Astrocyte (in vitro differentiated cells and primary cell): ENCODE measurements at regions not wholly inside any gene's neighbourhood (a gene's known extent, or its start where the extent isn't known, plus 50 kb on each side); places are given as distances from the start of the nearest gene placed in this dataset.

Experiments
- DNase-seq: peaks from one replicate; pipeline ENCODE4 v3.0.0-alpha.2; 2010; ENCODE audit warnings: low read depth
- FAIRE-seq: peaks from 2 replicates; lab custom pipeline; 2011; peaks lifted over from hg19 to GRCh38; lab: Jason Lieb, UNC
- H2AFZ ChIP-seq: 2 replicates; pipeline ENCODE4 v1.6.0; 2012; ENCODE audit warnings: low read depth, low read length, inconsistent platforms
- H3K27ac ChIP-seq: 2 replicates; pipeline ENCODE4 v1.5.1; 2011; ENCODE audit warnings: low read depth, low read length, inconsistent platforms
- H3K27me3 ChIP-seq: 2 replicates; pipeline ENCODE4 v1.6.0; 2011; ENCODE audit warnings: low read length, inconsistent platforms; ENCODE audit not compliant: insufficient read depth
- H3K36me3 ChIP-seq: 2 replicates; pipeline ENCODE4 v1.5.1; 2011; ENCODE audit warnings: low read length, inconsistent platforms; ENCODE audit not compliant: insufficient read depth
- H3K4me1 ChIP-seq: 2 replicates; pipeline ENCODE4 v1.5.1; 2011; ENCODE audit warnings: low read length, inconsistent platforms; ENCODE audit not compliant: insufficient read depth
- H3K4me2 ChIP-seq: 2 replicates; pipeline ENCODE4 v1.6.0; 2012; ENCODE audit warnings: low read length, inconsistent platforms
- H3K4me3 ChIP-seq: 2 replicates; pipeline ENCODE4 v1.5.1; 2011; ENCODE audit warnings: low read depth, mild to moderate bottlenecking, low read length, inconsistent platforms; ENCODE audit not compliant: insufficient read depth
- H3K79me2 ChIP-seq: 2 replicates; pipeline ENCODE4 v1.6.0; 2012; ENCODE audit warnings: mild to moderate bottlenecking, low read length, inconsistent platforms; ENCODE audit not compliant: insufficient read depth
- H3K9ac ChIP-seq: 2 replicates; pipeline ENCODE4 v1.6.0; 2012; ENCODE audit warnings: mild to moderate bottlenecking, low read length, inconsistent platforms
- H3K9me3 ChIP-seq: 2 replicates; pipeline ENCODE4 v1.5.1; 2012; ENCODE audit warnings: low read depth, mild to moderate bottlenecking, low read length, inconsistent platforms; ENCODE audit not compliant: insufficient read depth
- H4K20me1 ChIP-seq: 2 replicates; pipeline ENCODE4 v1.6.0; 2012; ENCODE audit warnings: low read length, inconsistent platforms; ENCODE audit not compliant: insufficient read depth
- H3K27ac Mint-ChIP-seq: one replicate; pipeline ENCODE4 v1.8.0; 2021; ENCODE audit warnings: mild to moderate bottlenecking, mixed read lengths; ENCODE audit not compliant: unreplicated experiment
- H3K27me3 Mint-ChIP-seq: one replicate; pipeline ENCODE4 v1.8.0; 2021; ENCODE audit warnings: low read depth, mixed read lengths; ENCODE audit not compliant: unreplicated experiment
- H3K36me3 Mint-ChIP-seq: one replicate; pipeline ENCODE4 v1.8.0; 2021; ENCODE audit warnings: low read depth, mixed read lengths; ENCODE audit not compliant: unreplicated experiment
- H3K4me1 Mint-ChIP-seq: one replicate; pipeline ENCODE4 v1.8.0; 2021; ENCODE audit warnings: low read depth, mixed read lengths; ENCODE audit not compliant: unreplicated experiment
- H3K4me3 Mint-ChIP-seq: one replicate; pipeline ENCODE4 v1.8.0; 2021; ENCODE audit warnings: mild to moderate bottlenecking, moderate library complexity, mixed read lengths; ENCODE audit not compliant: unreplicated experiment
- H3K9me3 Mint-ChIP-seq: one replicate; pipeline ENCODE4 v1.8.0; 2021; ENCODE audit warnings: mild to moderate bottlenecking, mixed read lengths; ENCODE audit not compliant: unreplicated experiment
- CTCF ChIP-seq: IDR thresholded peaks from 2 replicates; pipeline ENCODE4 v1.5.1; 2011; ENCODE audit warnings: low read depth, mild to moderate bottlenecking, inconsistent platforms, low read length, moderate library complexity; ENCODE audit not compliant: insufficient read depth
- EZH2 ChIP-seq: IDR thresholded peaks from 2 replicates; pipeline ENCODE4 v1.6.1; 2012; ENCODE audit warnings: mild to moderate bottlenecking, low read length, inconsistent platforms; ENCODE audit not compliant: insufficient read depth

GRCh38 chr6:15879371-15880261, 216.8 kb upstream of the DTNBP1 start:
- TF ChIP-seq CTCF (no peak), EZH2 (no peak)
- Histone ChIP-seq H3K79me2 (no peaks in the 10 kb centered on the region), H3K4me1 (no peaks in the 10 kb centered on the region), H3K36me3 (no peaks in the 10 kb centered on the region), H4K20me1 (no peaks in the 10 kb centered on the region), H3K9ac (no peak overlapping the region), H2AFZ (no peak overlapping the region), H3K4me2 (no peak overlapping the region), H3K27me3 (peaks cover 2% of the 10 kb centered on the region), H3K4me3 (no peak overlapping the region), H3K27ac (no peak overlapping the region), H3K9me3 (no peaks in the 10 kb centered on the region)
- peaks cover 7% of the 10 kb centered on the region for H3K9me3 Mint-ChIP-seq
- FAIRE-seq (no peak), DNase-seq (peak; percentile 38)
- H3K4me3 Mint-ChIP-seq = no peak overlapping the region
- no peak overlapping the region for H3K27ac Mint-ChIP-seq
- H3K27me3 Mint-ChIP-seq = peaks cover 8% of the 10 kb centered on the region
- H3K4me1 Mint-ChIP-seq = peaks cover 7% of the 10 kb centered on the region
- no peaks in the 10 kb centered on the region for H3K36me3 Mint-ChIP-seq

GRCh38 chr6:15877231-15877630, 214.4 kb upstream of the DTNBP1 start:
- Mint-ChIP-seq H3K4me3 (no peak overlapping the region), H3K27ac (no peak overlapping the region), H3K36me3 (no peaks in the 10 kb centered on the region), H3K9me3 (peaks cover 7% of the 10 kb centered on the region), H3K4me1 (peaks cover 12% of the 10 kb centered on the region), H3K27me3 (peaks cover 8% of the 10 kb centered on the region)
- no peaks in the 10 kb centered on the region for H4K20me1 ChIP-seq
- H3K4me2 ChIP-seq = no peak overlapping the region
- no peak for TF ChIP-seq EZH2
- TF ChIP-seq CTCF = no peak
- no peak overlapping the region for H2AFZ ChIP-seq
- FAIRE-seq (no peak), DNase-seq (no peak)
- no peaks in the 10 kb centered on the region for H3K9me3 ChIP-seq
- H3K27me3 ChIP-seq = peaks cover 2% of the 10 kb centered on the region
- no peaks in the 10 kb centered on the region for H3K36me3 ChIP-seq
- H3K9ac ChIP-seq = no peak overlapping the region
- no peaks in the 10 kb centered on the region for H3K79me2 ChIP-seq
- no peaks in the 10 kb centered on the region for H3K4me1 ChIP-seq
- H3K27ac ChIP-seq = no peak overlapping the region
- no peak overlapping the region for H3K4me3 ChIP-seq

DNA sequence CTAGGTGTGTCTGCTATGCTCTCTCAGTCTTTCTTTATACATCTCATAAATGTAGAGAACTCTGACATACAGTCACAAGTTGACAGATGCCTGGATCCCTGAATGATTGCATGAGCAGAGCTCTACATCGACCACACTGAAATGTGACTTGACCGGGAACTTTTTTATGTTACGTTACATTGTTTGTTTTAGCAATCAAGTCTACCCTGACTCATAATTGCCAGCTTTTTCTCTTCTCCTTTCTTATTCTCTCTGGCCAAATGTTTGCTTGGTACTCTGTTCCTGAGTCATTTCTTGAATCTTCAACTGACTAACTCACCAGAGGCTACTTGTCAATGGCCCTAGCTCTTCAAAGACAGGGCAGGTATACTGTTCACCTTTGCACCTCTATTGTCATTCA, 213.6 kb upstream of the DTNBP1 start:
- H3K27me3 Mint-ChIP-seq = peaks cover 8% of the 10 kb centered on the region
- Histone ChIP-seq H3K9me3 (no peaks in the 10 kb centered on the region), H3K36me3 (no peaks in the 10 kb centered on the region), H2AFZ (no peak overlapping the region), H3K4me1 (no peaks in the 10 kb centered on the region), H3K27ac (no peak overlapping the region), H3K27me3 (peaks cover 2% of the 10 kb centered on the region), H3K4me2 (no peak overlapping the region), H3K9ac (no peak overlapping the region), H4K20me1 (no peaks in the 10 kb centered on the region), H3K79me2 (no peaks in the 10 kb centered on the region), H3K4me3 (no peak overlapping the region)
- DNase-seq = peak; percentile 6
- no peak overlapping the region for H3K27ac Mint-ChIP-seq
- no peak overlapping the region for H3K4me3 Mint-ChIP-seq
- no peak for TF ChIP-seq EZH2
- no peak for TF ChIP-seq CTCF
- peaks cover 7% of the 10 kb centered on the region for H3K9me3 Mint-ChIP-seq
- peaks cover 14% of the 10 kb centered on the region for H3K4me1 Mint-ChIP-seq
- no peak for FAIRE-seq
- H3K36me3 Mint-ChIP-seq = no peaks in the 10 kb centered on the region
